Stimulated activated CD8-positive, alpha-beta memory T cell treated with anti-CD3 and anti-CD28 coated beads, Interleukin-7, amount 100 ng/mL, for 1 hour (primary cell): ENCODE measurements at regions not wholly inside any gene's neighbourhood (a gene's known extent, or its start where the extent isn't known, plus 50 kb on each side); places are given as distances from the start of the nearest gene placed in this dataset.
"Not testable (repeated sequence)": the region's sequence is repeated elsewhere in the genome, so short reads cannot be mapped to it uniquely, and the experiment has no call there.

ENCODE experiments used
- DNase-seq, 2 donors: peaks; one replicate each; pipeline ENCODE4 v3.0.0-alpha.2; 2020; ENCODE audit warnings: low read depth in 2 of 2

DNA sequence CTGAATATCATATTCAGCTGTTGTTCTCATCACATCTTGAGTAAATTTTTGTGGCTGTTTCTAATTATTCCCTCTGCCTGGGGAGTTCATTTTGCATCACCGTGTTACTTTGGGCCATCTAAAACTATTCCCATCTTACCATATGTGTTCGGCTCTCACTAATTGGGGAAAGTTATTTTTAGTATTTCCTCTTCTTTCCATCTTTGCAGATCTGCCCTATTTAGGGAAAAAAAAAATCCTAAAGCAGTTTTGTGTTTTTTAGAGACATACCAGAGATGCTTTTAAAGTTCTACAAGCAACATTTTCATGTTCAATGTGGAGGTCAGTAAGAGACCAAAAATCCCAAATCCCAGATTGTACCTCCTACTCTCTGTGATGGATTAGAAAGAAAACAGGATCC is 111.3 kb upstream of the NDUFV2 start:
- DNase-seq: no peak

DNA sequence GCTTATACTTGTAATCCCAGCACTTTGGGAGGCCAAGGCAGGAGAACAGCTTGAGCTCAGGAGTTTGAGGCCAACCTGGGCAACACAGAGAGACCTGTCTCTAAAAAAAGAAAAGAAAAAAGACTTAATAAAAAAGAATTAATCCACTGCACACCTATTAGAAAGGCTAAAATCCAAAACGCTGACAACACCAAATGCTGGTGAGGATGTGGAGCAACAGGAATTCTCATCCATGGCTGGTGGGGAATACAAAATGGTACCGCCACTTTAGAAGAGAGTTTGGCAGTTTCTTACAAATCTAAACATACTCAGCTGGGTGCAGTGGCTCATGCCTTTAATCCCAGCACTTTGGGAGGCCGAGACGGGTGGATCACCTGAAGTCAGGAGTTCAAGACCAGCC is 110.0 kb upstream of the NDUFV2 start:
- not testable (repeated sequence) for DNase-seq

- DNase-seq: no peak
Observed at GRCh38 chr18:8994603-8995002, 107.9 kb upstream of the NDUFV2 start.

DNA sequence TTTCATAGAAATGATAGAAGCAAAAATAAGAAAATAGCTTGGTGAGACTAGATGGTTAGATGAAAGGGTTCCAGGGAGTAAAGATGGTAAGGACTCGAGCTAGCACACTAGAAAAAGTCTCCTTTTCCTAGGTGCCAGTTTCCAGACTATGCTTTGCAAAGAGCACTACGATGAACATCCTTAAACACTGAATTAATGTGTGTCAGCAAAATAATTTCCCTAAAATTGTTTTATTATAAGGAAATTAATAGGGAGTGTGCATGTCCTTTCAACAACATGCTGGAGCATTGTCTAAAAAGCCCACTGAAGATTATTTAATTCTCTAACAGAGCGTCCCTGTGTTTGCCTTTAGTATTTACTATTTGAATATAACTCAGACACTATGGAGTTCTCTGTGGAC is 107.4 kb upstream of the NDUFV2 start:
- no peak for DNase-seq

DNA sequence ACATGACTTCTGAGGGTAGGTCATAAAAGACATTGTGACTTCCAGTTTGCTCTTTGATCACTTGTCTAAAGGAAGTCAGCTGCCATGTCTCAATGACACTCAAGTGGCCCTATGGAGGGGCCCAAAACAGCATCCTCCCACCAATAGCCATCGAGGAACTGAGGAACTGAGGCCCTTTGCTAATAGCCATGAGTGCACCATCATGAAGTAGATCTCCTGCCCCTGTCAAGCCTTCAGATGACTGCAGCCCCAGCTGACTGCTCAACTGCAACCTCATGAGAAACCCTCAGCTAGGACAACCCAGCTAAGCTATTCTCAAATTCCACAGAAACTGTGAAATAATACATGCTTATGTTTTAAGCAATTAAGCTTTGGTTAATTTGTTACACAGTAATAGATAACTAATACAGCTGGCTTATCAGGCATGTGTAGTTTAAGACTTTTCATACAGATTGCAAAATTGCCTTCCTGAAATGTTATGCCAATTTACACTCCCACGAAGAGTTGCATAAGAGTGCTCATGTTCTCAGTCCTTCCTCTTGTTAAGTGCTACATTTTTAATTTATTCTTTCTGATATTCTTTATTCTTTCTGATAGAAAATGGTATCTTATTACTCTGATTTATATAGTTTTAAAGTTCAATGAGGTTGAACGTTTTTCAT is 105.6 kb upstream of the NDUFV2 start:
- no peak for DNase-seq

GRCh38 chr18:8997634-8998033 is 104.9 kb upstream of the NDUFV2 start:
- DNase-seq: no peak

GRCh38 chr18:8998481-8999217 is 103.8 kb upstream of the NDUFV2 start:
- DNase-seq: no peak

DNA sequence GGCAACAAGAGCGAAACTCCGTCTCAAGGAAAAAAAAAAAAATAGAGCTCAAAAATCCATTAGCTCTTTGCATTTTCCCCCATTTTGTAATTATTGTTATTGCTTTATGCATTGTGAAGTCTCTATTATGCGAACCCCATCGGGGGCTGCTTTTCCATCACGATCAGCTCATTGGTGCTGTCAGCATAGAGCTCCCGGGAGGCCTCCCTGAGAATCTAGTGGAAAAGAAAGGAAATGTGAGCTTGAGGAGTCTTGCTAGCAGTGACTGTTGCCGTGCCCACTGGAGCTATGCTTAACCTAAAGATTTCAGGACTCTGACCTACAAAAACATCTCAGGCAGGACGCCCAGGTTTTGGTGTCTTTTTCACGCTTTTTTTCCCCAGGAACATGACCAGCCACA is 102.6 kb upstream of the NDUFV2 start:
- no peak for DNase-seq

- no peak for DNase-seq
Observed at GRCh38 chr18:9000733-9001132, 101.8 kb upstream of the NDUFV2 start.

GRCh38 chr18:9001209-9001608 is 101.3 kb upstream of the NDUFV2 start:
- DNase-seq: no peak

DNA sequence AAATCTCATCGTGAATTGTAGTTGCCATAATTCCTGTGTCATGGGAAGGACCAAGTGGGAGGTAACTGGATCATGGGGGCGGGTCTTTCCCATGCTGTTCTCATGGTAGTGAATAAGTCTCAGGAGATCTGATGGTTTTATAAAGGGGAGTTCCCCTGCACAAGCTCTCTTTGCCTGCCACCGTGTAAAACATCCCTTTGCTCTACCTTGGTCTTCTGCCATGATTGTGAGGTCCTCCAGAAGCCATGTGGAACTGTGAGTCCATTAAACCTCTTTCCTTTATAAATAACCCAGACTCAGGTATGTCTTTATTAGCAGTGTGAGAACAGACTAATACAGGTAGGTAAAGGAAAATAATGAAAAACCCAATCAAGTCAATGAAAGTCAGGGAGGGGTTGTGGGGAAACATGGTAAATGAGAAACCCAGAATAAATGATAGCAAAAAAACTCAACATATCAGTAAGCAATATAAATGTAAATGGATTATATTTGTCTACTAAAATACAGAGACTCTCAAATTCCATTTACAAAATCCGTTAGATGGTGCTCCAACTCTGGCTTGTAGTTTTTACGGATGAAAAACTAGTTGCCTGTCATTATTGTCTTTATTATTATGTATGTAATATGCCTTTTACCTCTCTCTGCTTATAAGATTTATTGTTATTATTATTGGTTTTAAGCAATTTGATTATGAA is 98.9 kb upstream of the NDUFV2 start:
- DNase-seq: no peak

DNA sequence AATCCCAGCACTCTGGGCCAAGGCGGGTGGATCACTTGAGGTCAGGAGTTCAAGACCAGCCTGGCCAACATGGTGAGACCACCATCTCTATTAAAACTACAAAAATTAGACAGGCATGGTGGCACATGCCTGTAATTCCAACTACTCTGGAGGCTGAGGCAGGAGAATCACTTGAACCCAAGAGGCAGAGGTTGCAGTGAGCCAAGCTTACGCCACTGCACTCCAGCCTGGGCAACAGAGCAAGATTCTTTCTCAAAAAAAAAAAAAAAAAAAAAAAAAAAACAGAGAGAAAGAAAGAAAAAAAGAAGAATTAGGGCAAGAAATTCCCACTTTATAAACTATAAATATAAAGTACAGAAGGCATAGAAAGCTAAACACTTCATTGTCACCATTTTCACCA is 98.2 kb upstream of the NDUFV2 start:
- not testable (repeated sequence) for DNase-seq

GRCh38 chr18:9007700-9008099 is 94.8 kb upstream of the NDUFV2 start:
- not testable (repeated sequence) for DNase-seq

DNA sequence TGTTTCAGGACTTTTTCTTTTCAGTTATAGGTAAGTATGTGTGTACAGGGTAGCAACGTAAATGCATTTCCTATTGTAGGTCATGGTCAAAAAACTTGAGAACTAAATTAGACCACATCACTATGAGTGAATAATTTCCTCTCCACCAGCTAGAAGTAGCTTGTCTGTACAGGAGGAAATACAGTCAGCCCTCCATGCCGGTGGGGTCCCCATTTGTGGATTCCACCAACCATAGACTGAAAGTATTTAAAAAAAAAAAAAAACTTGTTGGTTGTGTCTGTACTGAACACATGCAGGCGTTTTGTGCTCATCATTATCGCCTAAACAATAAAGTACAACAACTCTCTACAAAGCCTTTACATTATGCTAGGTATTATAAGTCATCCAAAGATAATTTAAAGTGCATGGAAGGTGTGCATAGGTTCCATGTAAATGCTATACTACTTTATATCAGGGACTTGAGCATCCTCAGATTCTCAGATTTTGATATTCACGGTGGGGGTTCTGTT is 94.2 kb upstream of the NDUFV2 start:
- DNase-seq: no peak

DNA sequence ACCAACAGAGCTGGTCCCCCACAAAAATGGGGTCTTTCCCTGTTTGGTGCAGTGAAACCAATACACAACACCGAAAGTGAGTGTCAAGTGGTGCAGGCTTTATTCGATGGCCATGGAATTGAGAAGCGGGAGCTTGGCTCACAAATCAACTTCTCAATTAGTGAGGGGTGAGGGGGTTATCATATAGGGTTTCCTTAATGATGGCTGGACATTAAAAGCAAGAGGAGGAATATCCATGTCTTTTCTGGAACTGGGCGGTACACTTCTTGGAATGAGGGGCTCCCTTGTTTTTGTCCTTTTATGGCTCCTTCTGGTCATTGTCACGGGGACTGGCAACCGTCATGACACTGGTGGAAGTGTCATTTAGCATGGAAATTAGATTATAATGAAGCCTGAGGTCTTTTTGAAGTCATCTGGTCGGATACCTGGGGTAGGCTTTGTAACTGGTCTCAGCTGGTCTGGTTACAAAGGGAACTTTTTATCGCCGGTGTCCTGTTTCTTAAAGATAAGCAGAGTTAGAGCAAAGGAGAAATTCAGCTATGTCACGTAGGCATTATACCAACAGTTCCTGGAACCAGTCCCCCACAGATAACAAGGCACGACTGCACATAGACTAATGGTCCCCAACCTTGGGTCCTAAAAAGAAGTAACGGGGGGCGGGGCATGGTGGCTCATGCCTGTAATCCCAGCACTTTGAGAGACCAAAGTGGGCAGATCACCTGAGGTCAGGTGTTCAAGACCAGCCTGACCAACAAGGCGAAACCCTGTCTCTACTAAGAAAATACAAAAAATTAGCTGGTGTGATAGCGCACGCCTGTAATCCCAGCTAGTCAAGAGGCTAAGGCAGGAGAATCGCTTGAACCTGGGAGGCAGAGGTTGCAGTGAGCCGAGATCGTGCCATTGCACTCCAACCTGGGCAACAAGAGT is 93.5 kb upstream of the NDUFV2 start:
- no peak for DNase-seq

GRCh38 chr18:9009703-9010488 is 92.6 kb upstream of the NDUFV2 start:
- no peak for DNase-seq

DNA sequence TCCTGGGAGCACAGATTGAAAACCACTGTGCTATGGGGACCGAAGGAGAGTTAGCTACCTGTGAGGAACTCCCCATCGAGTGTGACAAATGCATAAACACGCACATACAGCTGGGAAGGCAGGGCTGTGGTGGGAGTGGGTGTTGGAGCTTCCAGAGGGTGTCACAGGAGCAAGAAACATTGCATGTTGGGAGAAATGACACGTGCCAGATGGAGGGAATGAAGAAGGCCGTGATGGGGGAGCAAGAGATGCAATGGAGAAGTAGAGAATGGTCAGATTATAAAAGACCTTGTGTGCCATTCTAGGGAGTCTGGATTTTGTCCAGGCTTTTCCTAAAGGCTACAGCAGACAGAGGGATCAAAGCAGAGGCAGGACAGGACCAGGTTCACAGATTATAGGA is 91.1 kb upstream of the NDUFV2 start:
- no peak for DNase-seq

DNA sequence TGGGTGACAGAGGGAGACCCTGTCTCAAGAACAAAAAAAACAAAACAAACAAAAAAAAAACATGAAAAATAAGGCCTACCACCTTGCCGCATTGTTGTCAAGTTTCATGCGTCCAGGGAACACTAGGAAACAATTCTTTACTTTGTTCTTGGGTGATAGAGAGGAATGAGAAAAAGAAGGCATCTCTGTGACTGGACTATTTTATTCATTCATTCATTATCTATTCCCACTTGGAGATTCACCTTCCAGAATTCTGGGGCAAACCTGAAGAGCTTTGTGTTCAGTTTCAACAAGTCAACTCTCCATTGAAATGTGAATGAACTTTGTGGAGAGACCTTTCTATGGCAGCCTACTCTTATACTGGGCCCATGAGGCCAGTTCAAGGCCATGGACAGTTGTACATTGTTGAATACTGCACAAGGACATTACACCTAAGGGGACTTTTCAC is 88.5 kb upstream of the NDUFV2 start:
- no peak for DNase-seq

DNA sequence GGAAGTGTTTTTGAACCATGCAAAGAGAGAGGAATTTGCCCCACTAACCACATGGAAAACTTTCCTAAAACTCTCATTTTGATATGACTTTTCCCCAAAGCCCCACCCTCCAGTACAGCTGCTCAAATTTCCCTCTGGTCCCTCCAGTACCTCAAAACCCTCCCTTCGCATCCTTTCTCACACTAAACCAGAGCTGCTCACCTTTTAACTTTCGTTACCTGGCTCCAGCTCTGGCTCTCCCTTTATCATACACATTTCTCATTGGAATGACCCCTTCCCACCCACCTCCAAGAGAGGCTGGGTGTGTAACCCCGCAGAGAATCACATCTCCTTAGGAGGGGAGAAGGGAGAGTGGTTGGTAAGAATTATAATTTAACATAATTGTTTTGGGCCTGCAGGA is 86.8 kb upstream of the NDUFV2 start:
- DNase-seq: no peak

DNA sequence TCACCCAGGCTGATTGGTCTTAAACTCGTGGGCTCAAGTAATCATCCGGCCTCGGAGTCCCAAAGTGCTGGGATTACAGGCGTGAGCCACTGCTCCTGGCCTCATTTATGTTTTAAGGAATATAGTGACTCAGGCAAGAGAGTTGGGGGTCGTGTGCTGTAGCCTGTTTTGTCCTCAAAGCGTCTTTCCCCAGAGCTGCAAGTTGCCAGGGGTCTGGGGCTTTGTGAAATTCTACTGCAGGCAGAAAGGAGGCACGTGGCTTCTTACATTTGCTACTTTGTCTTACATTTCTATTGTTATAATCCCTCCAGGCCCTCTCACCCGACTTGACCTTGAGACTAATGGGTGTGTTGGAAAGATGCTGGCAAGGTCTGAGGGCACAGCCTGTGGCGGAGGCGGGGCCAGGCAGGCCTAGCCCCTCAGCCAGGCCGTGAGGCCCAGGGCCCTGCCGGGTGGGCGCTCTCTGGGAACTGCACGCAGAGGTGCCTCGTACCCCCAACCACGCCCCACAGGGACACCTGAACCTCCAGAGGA is 85.8 kb upstream of the NDUFV2 start:
- no peak for DNase-seq
